A673 (cell line): ENCODE measurements at regions not wholly inside any gene's neighbourhood (a gene's known extent, or its start where the extent isn't known, plus 50 kb on each side); places are given as distances from the start of the nearest gene placed in this dataset.

ENCODE experiments used
- BruUV-seq: library from RNA; stranded (reverse); fragments of 400-500 nt; replicated peaks from 2 replicates; lab custom pipeline; 2021; lab: Mats Ljungman, UMichigan
- CTCF ChIA-PET: fragments of 300-600 bp; sonication (Branson Sonifier 250); formaldehyde crosslinking; loops from one replicate; lab custom pipeline; 2022; ENCODE audit warnings: antibody characterized with exemption; lab: Charles Lee
- POLR2A ChIA-PET: fragments of 300-600 bp; sonication (Branson Sonifier 250); formaldehyde crosslinking; loops from one replicate; lab custom pipeline; 2022; ENCODE audit warnings: antibody characterized with exemption; ENCODE audit not compliant: low non-redundant PET; lab: Charles Lee
- DNase-seq: peaks from one replicate; pipeline ENCODE4 v3.0.0-alpha.2; 2015; ENCODE audit warnings: low spot score
- H3K27ac ChIP-seq: fragments of 200-600 bp; sonication (generic); 2 replicates; pipeline ENCODE4 v1.5.1; 2016; ENCODE audit warnings: mixed run types, low read depth, mild to moderate bottlenecking, mixed read lengths, antibody characterized with exemption, low read length; ENCODE audit not compliant: poor library complexity, severe bottlenecking
- H3K27me3 ChIP-seq: fragments of 200-600 bp; sonication (generic); replicated peaks from 2 replicates; pipeline ENCODE4 v1.6.1; 2017; ENCODE audit warnings: mixed run types, low read depth, mild to moderate bottlenecking, mixed read lengths, antibody characterized with exemption, low read length; ENCODE audit not compliant: insufficient read depth, poor library complexity
- H3K36me3 ChIP-seq: fragments of 200-600 bp; sonication (generic); 2 replicates; pipeline ENCODE4 v1.6.1; 2016; ENCODE audit warnings: mixed run types, mild to moderate bottlenecking, mixed read lengths, antibody characterized with exemption, low read length; ENCODE audit not compliant: insufficient read depth, poor library complexity, severe bottlenecking
- H3K4me1 ChIP-seq: fragments of 200-600 bp; sonication (generic); 2 replicates; pipeline ENCODE4 v1.6.1; 2017; ENCODE audit warnings: mixed run types, mild to moderate bottlenecking, mixed read lengths, antibody characterized with exemption, low read length; ENCODE audit not compliant: insufficient read depth, poor library complexity, severe bottlenecking
- H3K4me3 ChIP-seq: fragments of 200-600 bp; sonication (generic); 2 replicates; pipeline ENCODE4 v1.5.1; 2016; ENCODE audit warnings: low read depth, mixed run types, mild to moderate bottlenecking, mixed read lengths, low read length; ENCODE audit not compliant: poor library complexity, severe bottlenecking
- H3K9me3 ChIP-seq: fragments of 200-600 bp; sonication (generic); 2 replicates; pipeline ENCODE4 v1.6.1; 2016; ENCODE audit warnings: mixed run types, low read depth, mild to moderate bottlenecking, mixed read lengths, antibody characterized with exemption, low read length; ENCODE audit not compliant: poor library complexity, severe bottlenecking
- CTCF ChIP-seq: fragments of 300-800, 200-600 bp; sonication (generic); conservative IDR thresholded peaks from 2 replicates; pipeline ENCODE4 v1.5.1; 2017; ENCODE audit warnings: low read depth, mild to moderate bottlenecking, antibody characterized with exemption, low read length, moderate library complexity, mixed read lengths
- EZH2 ChIP-seq: fragments of 200-600 bp; sonication (generic); IDR thresholded peaks from 2 replicates; pipeline ENCODE4 v1.6.1; 2017; ENCODE audit warnings: borderline replicate concordance, low read depth, mild to moderate bottlenecking, mixed read lengths, antibody characterized with exemption, low read length; ENCODE audit not compliant: poor library complexity, severe bottlenecking
- intact Hi-C: fragments of 100-400 bp; cut with micrococcal nuclease; formaldehyde crosslinking; loops from one replicate; pipeline ENCODE4 v1.10.0; 2022; ENCODE audit not compliant: unreplicated experiment

GRCh38 chr5:178786859-178787499 is 56.5 kb upstream of the ZNF354A start:
- CTCF ChIA-PET = no interaction called here
- TF ChIP-seq EZH2 = no peak
- Histone ChIP-seq H3K4me1 (no peaks in the 10 kb centered on the region), H3K4me3 (no peak overlapping the region), H3K27me3 (no peaks in the 10 kb centered on the region), H3K27ac (no peak overlapping the region), H3K9me3 (no peaks in the 10 kb centered on the region), H3K36me3 (no peaks in the 10 kb centered on the region)
- intact Hi-C loops = no loop called here
- no peak for DNase-seq
- POLR2A ChIA-PET = no interaction called here
- BruUV-seq = no TSS peak

GRCh38 chr5:178786417-178786816 is 56.0 kb upstream of the ZNF354A start:
- no peaks in the 10 kb centered on the region for H3K36me3 ChIP-seq
- intact Hi-C loops = no loop called here
- H3K9me3 ChIP-seq = no peaks in the 10 kb centered on the region
- no peak overlapping the region for H3K27ac ChIP-seq
- no peaks in the 10 kb centered on the region for H3K27me3 ChIP-seq
- no peak overlapping the region for H3K4me3 ChIP-seq
- POLR2A ChIA-PET = no interaction called here
- no peaks in the 10 kb centered on the region for H3K4me1 ChIP-seq
- no TSS peak for BruUV-seq
- TF ChIP-seq EZH2 (no peak), CTCF (no peak)
- DNase-seq = no peak
- CTCF ChIA-PET = no interaction called here

- ChIA-PET POLR2A (no interaction called here), CTCF (no interaction called here)
- Histone ChIP-seq H3K36me3 (no peaks in the 10 kb centered on the region), H3K4me1 (no peaks in the 10 kb centered on the region), H3K4me3 (no peak overlapping the region), H3K9me3 (no peaks in the 10 kb centered on the region), H3K27ac (no peak overlapping the region), H3K27me3 (no peaks in the 10 kb centered on the region)
- intact Hi-C loops = no loop called here
- no TSS peak for BruUV-seq
- no peak for DNase-seq
- no peak for TF ChIP-seq CTCF
- TF ChIP-seq EZH2 = no peak
Measured at GRCh38 chr5:178785999-178786398, 55.5 kb upstream of the ZNF354A start.

GRCh38 chr5:178784391-178784790 is 53.9 kb upstream of the ZNF354A start:
- H3K36me3 ChIP-seq = no peaks in the 10 kb centered on the region
- no TSS peak for BruUV-seq
- H3K4me1 ChIP-seq = no peaks in the 10 kb centered on the region
- POLR2A ChIA-PET = no interaction called here
- CTCF ChIA-PET = no interaction called here
- TF ChIP-seq CTCF = no peak
- no peak for TF ChIP-seq EZH2
- no peaks in the 10 kb centered on the region for H3K27me3 ChIP-seq
- no peak for DNase-seq
- no peak overlapping the region for H3K4me3 ChIP-seq
- intact Hi-C loops = no loop called here
- no peak overlapping the region for H3K27ac ChIP-seq
- no peaks in the 10 kb centered on the region for H3K9me3 ChIP-seq
